IMR-90 (cell line): ENCODE measurements at regions not wholly inside any gene's neighbourhood (a gene's known extent, or its start where the extent isn't known, plus 50 kb on each side); places are given as distances from the start of the nearest gene placed in this dataset.
"Not testable (repeated sequence)": the region's sequence is repeated elsewhere in the genome, so short reads cannot be mapped to it uniquely, and the experiment has no call there.

Experiments used
- ATAC-seq: fragments of 200-7000 bp; cut with Tn5 transposase; 2 replicates; pipeline ENCODE4 v1.9.1; 2020; ENCODE audit warnings: low read depth, mild to moderate bottlenecking, moderate library complexity
- BruUV-seq: library from RNA; stranded (reverse); fragments of 400-500 nt; replicated peaks from 2 replicates; lab custom pipeline; 2021; lab: Mats Ljungman, UMichigan
- CTCF ChIA-PET: fragments of 300-600 bp; formaldehyde crosslinking; extraction: SDS; loops from one replicate; lab custom pipeline; 2021; ENCODE audit warnings: antibody characterized with exemption; lab: Yijun Ruan, JAX
- POLR2A ChIA-PET: fragments of 300-600 bp; sonication (Branson Sonifier 250); formaldehyde crosslinking; loops from one replicate; lab custom pipeline; 2022; ENCODE audit warnings: antibody characterized with exemption; ENCODE audit not compliant: unreplicated experiment; lab: Charles Lee
- DNase-seq: peaks from one replicate; pipeline ENCODE4 v3.0.0; 2013
- H2AFZ ChIP-seq: replicated peaks from 2 replicates; pipeline ENCODE3; 2013; ENCODE audit warnings: low read length, mild to moderate bottlenecking; ENCODE audit not compliant: poor library complexity
- H2AK5ac ChIP-seq: 2 replicates; pipeline ENCODE4 v1.6.1; 2013; ENCODE audit warnings: low read depth, low read length, inconsistent platforms
- H2AK9ac ChIP-seq: replicated peaks from 2 replicates; pipeline ENCODE3; 2013; ENCODE audit warnings: mild to moderate bottlenecking, low read depth, low read length, moderate library complexity; ENCODE audit not compliant: poor library complexity
- H2BK120ac ChIP-seq: 2 replicates; pipeline ENCODE4 v1.6.1; 2013; ENCODE audit warnings: low read depth, low read length, inconsistent platforms
- H2BK15ac ChIP-seq: 3 replicates; pipeline ENCODE4 v1.6.1; 2013; ENCODE audit warnings: low read depth, low read length, inconsistent platforms
- H2BK20ac ChIP-seq: 2 replicates; pipeline ENCODE4 v1.6.1; 2013; ENCODE audit warnings: low read depth, mild to moderate bottlenecking, inconsistent platforms, low read length, moderate library complexity
- H2BK5ac ChIP-seq: 2 replicates; pipeline ENCODE4 v1.6.1; 2013; ENCODE audit warnings: mild to moderate bottlenecking, low read depth, low read length, inconsistent platforms; ENCODE audit not compliant: poor library complexity, severe bottlenecking
- H3K14ac ChIP-seq: replicated peaks from 2 replicates; pipeline ENCODE4 v1.6.1; 2013; ENCODE audit warnings: low read depth, low read length, inconsistent platforms
- H3K18ac ChIP-seq: 2 replicates; pipeline ENCODE4 v1.6.1; 2013; ENCODE audit warnings: low read depth, low read length, control low read depth
- H3K23ac ChIP-seq: 2 replicates; pipeline ENCODE4 v1.6.1; 2013; ENCODE audit warnings: low read depth, low read length, inconsistent platforms
- H3K27ac ChIP-seq: 2 replicates; pipeline ENCODE4 v1.5.1; 2013; ENCODE audit warnings: mild to moderate bottlenecking, control low read depth, low read length; ENCODE audit not compliant: insufficient read depth
- H3K27me3 ChIP-seq: 2 replicates; pipeline ENCODE4 v1.6.1; 2013; ENCODE audit warnings: low read length; ENCODE audit not compliant: control insufficient read depth, insufficient read depth
- H3K36me3 ChIP-seq: 2 replicates; pipeline ENCODE4 v1.6.1; 2013; ENCODE audit warnings: low read length, mixed read lengths; ENCODE audit not compliant: control insufficient read depth, insufficient read depth
- H3K4ac ChIP-seq: 2 replicates; pipeline ENCODE4 v1.6.1; 2013; ENCODE audit warnings: low read depth, low read length, inconsistent platforms
- H3K4me1 ChIP-seq: 2 replicates; pipeline ENCODE4 v1.6.1; 2013; ENCODE audit warnings: low read length, mixed read lengths; ENCODE audit not compliant: control insufficient read depth, insufficient read depth
- H3K4me2 ChIP-seq: 2 replicates; pipeline ENCODE4 v1.6.1; 2013; ENCODE audit warnings: low read depth, mild to moderate bottlenecking, control low read depth, low read length, moderate library complexity
- H3K4me3 ChIP-seq: 2 replicates; pipeline ENCODE4 v1.5.1; 2013; ENCODE audit warnings: low read depth, mild to moderate bottlenecking, control low read depth, low read length, moderate library complexity; ENCODE audit not compliant: insufficient read depth
- H3K56ac ChIP-seq: 2 replicates; pipeline ENCODE4 v1.6.1; 2013; ENCODE audit warnings: low read length, inconsistent platforms; ENCODE audit not compliant: insufficient read depth; ENCODE audit errors: extremely low read depth
- H3K79me1 ChIP-seq, 2 experiments: 2 replicates each; pipeline ENCODE4 v1.6.1; 2013; ENCODE audit warnings: low read length in 2 of 2, inconsistent platforms in 1 of 2, low read depth in 1 of 2
- H3K9ac ChIP-seq: 2 replicates; pipeline ENCODE4 v1.6.1; 2013; ENCODE audit warnings: low read depth, low read length, control low read depth
- H3K9me1 ChIP-seq: 2 replicates; pipeline ENCODE4 v1.6.1; 2013; ENCODE audit warnings: low read length, inconsistent platforms; ENCODE audit not compliant: insufficient read depth
- H3K9me3 ChIP-seq: 2 replicates; pipeline ENCODE4 v1.6.1; 2013; ENCODE audit warnings: low read length; ENCODE audit not compliant: control insufficient read depth, insufficient read depth
- H4K20me1 ChIP-seq: 2 replicates; pipeline ENCODE4 v1.6.1; 2013; ENCODE audit warnings: low read length, inconsistent platforms; ENCODE audit not compliant: insufficient read depth
- H4K5ac ChIP-seq: 2 replicates; pipeline ENCODE4 v1.6.1; 2013; ENCODE audit warnings: mild to moderate bottlenecking, low read depth, low read length, control low read depth
- H4K8ac ChIP-seq, 2 experiments: 2 replicates each; pipeline ENCODE4 v1.6.1; 2013; ENCODE audit warnings: low read depth in 2 of 2, low read length in 2 of 2, control low read depth in 1 of 2, inconsistent platforms in 1 of 2
- H4K91ac ChIP-seq: 2 replicates; pipeline ENCODE4 v1.6.1; 2013; ENCODE audit warnings: low read depth, low read length, inconsistent platforms; ENCODE audit not compliant: insufficient read depth
- WGBS, 2 experiments: methylation state at CpG; one replicate each; pipeline versions ENCODE4 v1.1.5 to v1.1.7; 2013; ENCODE audit warnings: missing lambda C conversion rate in 2 of 2; ENCODE audit not compliant: insufficient read length in 1 of 2; ENCODE audit errors: extremely low coverage in 2 of 2; 5-methylcytosine and 5-hydroxymethylcytosine counted together
- dilution Hi-C: fragments of 300-500 bp; cut with HindIII; formaldehyde crosslinking; loops from one replicate; pipeline ENCODE4 v1.14.3; 2018; ENCODE audit warnings: low sequenced_read_pairs; ENCODE audit not compliant: unreplicated experiment
- in situ Hi-C: fragments of 300-500 bp; cut with MboI; formaldehyde crosslinking; loops from 3 replicates; pipeline ENCODE4 v1.14.3; 2019; ENCODE audit warnings: low sequenced_read_pairs, inconsistent platforms, mixed read lengths
- intact Hi-C: fragments of 100-400 bp; cut with micrococcal nuclease; formaldehyde crosslinking; loops from 2 replicates; pipeline ENCODE4 v1.10.0; 2022

- H3K4me1 ChIP-seq, H2BK120ac ChIP-seq, H3K79me1 ChIP-seq, dilution Hi-C loops, H4K5ac ChIP-seq, H2BK15ac ChIP-seq, H4K8ac ChIP-seq, BruUV-seq, H3K56ac ChIP-seq, H4K91ac ChIP-seq, H3K23ac ChIP-seq, H3K14ac ChIP-seq, H2AK9ac ChIP-seq, H3K4me2 ChIP-seq, ATAC-seq, H3K9ac ChIP-seq, H2AFZ ChIP-seq, H2BK5ac ChIP-seq, H3K4me3 ChIP-seq, H4K20me1 ChIP-seq, POLR2A ChIA-PET, H3K27ac ChIP-seq, CTCF ChIA-PET, H2AK5ac ChIP-seq, H3K9me3 ChIP-seq, in situ Hi-C loops, H3K9me1 ChIP-seq, H3K18ac ChIP-seq, intact Hi-C loops, H2BK20ac ChIP-seq, H3K4ac ChIP-seq, H3K36me3 ChIP-seq, DNase-seq: not testable (repeated sequence)
- peaks cover 21% of the 10 kb centered on the region for H3K27me3 ChIP-seq
- WGBS, 2 experiments = 80% methylated on average over 2 of the region's 11 CpGs; no CpG with 5 or more reads in 1 of the 2 experiments
These were observed 295.3 kb downstream of the HIVEP2 start for GRCh38 chr6:142649438-142650234.
